Loucy (cell line): ENCODE measurements at regions not wholly inside any gene's neighbourhood (a gene's known extent, or its start where the extent isn't known, plus 50 kb on each side); places are given as distances from the start of the nearest gene placed in this dataset.

Experiments used
- H2AFZ ChIP-seq: fragments of 200-600 bp; sonication (generic); 2 replicates; pipeline ENCODE4 v1.6.0; 2016; ENCODE audit warnings: antibody characterized with exemption, mild to moderate bottlenecking, low read length, moderate library complexity
- H3F3A ChIP-seq: fragments of 200-600 bp; 2 replicates; pipeline ENCODE4 v1.6.0; 2016; ENCODE audit warnings: antibody characterized with exemption, low read depth, mild to moderate bottlenecking
- H3K27me3 ChIP-seq: fragments of 200-600 bp; sonication (generic); 2 replicates; pipeline ENCODE4 v1.6.1; 2014; ENCODE audit warnings: low read length, mild to moderate bottlenecking; ENCODE audit not compliant: insufficient read depth, poor library complexity, severe bottlenecking
- H3K36me3 ChIP-seq: fragments of 200-600 bp; sonication (generic); 2 replicates; pipeline ENCODE4 v1.6.1; 2016; ENCODE audit warnings: low read length; ENCODE audit not compliant: insufficient read depth
- H3K4me1 ChIP-seq: fragments of 200-600 bp; sonication (generic); 2 replicates; pipeline ENCODE4 v1.5.1; 2014; ENCODE audit warnings: low read length, mild to moderate bottlenecking; ENCODE audit not compliant: insufficient read depth, poor library complexity, severe bottlenecking
- H3K4me2 ChIP-seq: fragments of 200-600 bp; sonication (generic); 2 replicates; pipeline ENCODE4 v1.6.0; 2014; ENCODE audit warnings: antibody characterized with exemption, low read length, low read depth, mild to moderate bottlenecking; ENCODE audit not compliant: poor library complexity, severe bottlenecking
- H3K4me3 ChIP-seq: fragments of 200-600 bp; sonication (generic); 2 replicates; pipeline ENCODE4 v1.5.1; 2014; ENCODE audit warnings: low read length, mild to moderate bottlenecking, mixed read lengths; ENCODE audit not compliant: poor library complexity, severe bottlenecking
- H3K79me2 ChIP-seq: fragments of 200-600 bp; sonication (generic); 2 replicates; pipeline ENCODE4 v1.6.1; 2014; ENCODE audit warnings: low read length; ENCODE audit not compliant: insufficient read depth
- H3K9ac ChIP-seq: fragments of 200-600 bp; sonication (generic); 2 replicates; pipeline ENCODE4 v1.6.0; 2014; ENCODE audit warnings: mild to moderate bottlenecking, low read depth, low read length, moderate library complexity; ENCODE audit not compliant: poor library complexity, severe bottlenecking
- H3K9me2 ChIP-seq: fragments of 200-600 bp; sonication (generic); replicated peaks from 2 replicates; pipeline ENCODE4 v1.6.1; 2016; ENCODE audit warnings: low read depth, low read length, mixed read lengths
- H3K9me3 ChIP-seq: fragments of 200-600 bp; sonication (generic); 2 replicates; pipeline ENCODE4 v1.6.1; 2014; ENCODE audit warnings: mild to moderate bottlenecking, antibody characterized with exemption, low read length, low read depth; ENCODE audit not compliant: insufficient read depth
- H4K20me1 ChIP-seq: fragments of 200-600 bp; sonication (generic); 2 replicates; pipeline ENCODE4 v1.6.0; 2014; ENCODE audit warnings: antibody characterized with exemption, low read length, mild to moderate bottlenecking; ENCODE audit not compliant: insufficient read depth, poor library complexity, severe bottlenecking
- CTCF ChIP-seq: fragments of 200-600 bp; sonication (generic); conservative IDR thresholded peaks from 2 replicates; pipeline ENCODE4 v1.5.1; 2014; ENCODE audit warnings: mild to moderate bottlenecking, antibody characterized with exemption, low read length
- EZH2phosphoT487 ChIP-seq: fragments of 200-600 bp; IDR thresholded peaks from 2 replicates; pipeline ENCODE4 v1.6.1; 2018; ENCODE audit warnings: antibody characterized with exemption, mild to moderate bottlenecking, moderate library complexity, borderline replicate concordance

GRCh38 chr6:15137086-15137485 is 108.8 kb upstream of the JARID2 start:
- Histone ChIP-seq H3K27me3 (no peaks in the 10 kb centered on the region), H3K9me3 (no peaks in the 10 kb centered on the region), H4K20me1 (no peaks in the 10 kb centered on the region), H3K9me2 (no peaks in the 10 kb centered on the region), H3K4me2 (no peak overlapping the region), H3K4me1 (no peaks in the 10 kb centered on the region), H3K4me3 (no peak overlapping the region), H3K36me3 (no peaks in the 10 kb centered on the region), H2AFZ (no peak overlapping the region), H3F3A (no peaks in the 10 kb centered on the region), H3K9ac (no peak overlapping the region), H3K79me2 (no peaks in the 10 kb centered on the region)
- TF ChIP-seq CTCF = no peak
- TF ChIP-seq EZH2phosphoT487 = no peak

GRCh38 chr6:15143086-15143485 is 102.8 kb upstream of the JARID2 start:
- Histone ChIP-seq H2AFZ (no peak overlapping the region), H3K4me1 (no peaks in the 10 kb centered on the region), H3K9me3 (no peaks in the 10 kb centered on the region), H3K4me3 (no peak overlapping the region), H3K9me2 (no peaks in the 10 kb centered on the region), H3K27me3 (no peaks in the 10 kb centered on the region), H3K79me2 (no peaks in the 10 kb centered on the region), H3K4me2 (no peak overlapping the region), H3K9ac (no peak overlapping the region), H3F3A (no peaks in the 10 kb centered on the region), H3K36me3 (no peaks in the 10 kb centered on the region), H4K20me1 (no peaks in the 10 kb centered on the region)
- TF ChIP-seq EZH2phosphoT487 (no peak), CTCF (no peak)

- H3K4me1 ChIP-seq = no peaks in the 10 kb centered on the region
- no peaks in the 10 kb centered on the region for H3F3A ChIP-seq
- H2AFZ ChIP-seq = no peak overlapping the region
- H3K9me2 ChIP-seq = no peaks in the 10 kb centered on the region
- H4K20me1 ChIP-seq = no peaks in the 10 kb centered on the region
- no peaks in the 10 kb centered on the region for H3K79me2 ChIP-seq
- no peak overlapping the region for H3K4me2 ChIP-seq
- TF ChIP-seq CTCF = no peak
- no peak for TF ChIP-seq EZH2phosphoT487
- no peaks in the 10 kb centered on the region for H3K36me3 ChIP-seq
- H3K9me3 ChIP-seq = no peaks in the 10 kb centered on the region
- no peaks in the 10 kb centered on the region for H3K27me3 ChIP-seq
- H3K4me3 ChIP-seq = no peak overlapping the region
- H3K9ac ChIP-seq = no peak overlapping the region
These were observed 102.3 kb upstream of the JARID2 start for GRCh38 chr6:15143540-15143939.
